ENCODE measurements at regions not wholly inside any gene's neighbourhood (a gene's known extent, or its start where the extent isn't known, plus 50 kb on each side); places are given as distances from the start of the nearest gene placed in this dataset.

DNA sequence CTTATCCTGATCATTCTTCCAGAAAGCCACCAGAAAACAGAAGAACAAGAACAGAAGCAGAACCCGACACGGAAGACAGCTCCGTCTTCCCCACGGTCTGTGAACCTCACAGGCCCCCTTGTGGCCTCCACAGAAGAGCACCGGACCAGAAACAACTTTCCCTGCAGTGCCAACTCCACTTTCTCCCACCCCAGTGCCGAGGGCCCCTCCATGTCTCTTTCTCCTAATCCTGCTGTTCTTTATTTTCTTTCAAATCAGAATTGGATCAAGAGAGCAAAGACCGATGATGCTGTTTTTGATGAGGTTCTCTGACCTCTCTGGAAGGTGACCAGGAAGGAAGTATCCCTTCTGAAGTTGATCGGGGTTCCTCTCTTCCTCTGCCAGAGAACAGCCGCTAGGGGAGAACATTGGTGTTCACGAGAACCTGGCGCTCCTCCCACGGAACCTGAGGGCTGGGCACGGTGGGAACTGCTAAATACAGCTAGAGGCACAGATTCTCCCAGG lies 58.9 kb upstream of the CTTNBP2NL start:
- TF ChIP-seq CBFB (CRISPR knock-in tag; IDR thresholded peaks at IDR 0.05): no peak
- no peak for TF ChIP-seq ZKSCAN1 (IDR thresholded peaks at IDR 0.05; ENCODE audit: low read depth, low read length)
- peak; percentile 91 for TF ChIP-seq REST (IDR thresholded peaks at IDR 0.05; ENCODE audit: borderline replicate concordance)
- TF ChIP-seq REST (CRISPR knock-in tag; IDR thresholded peaks at IDR 0.05; ENCODE audit: low read depth): peak; percentile 86
- TF ChIP-seq NBN (IDR thresholded peaks at IDR 0.05; ENCODE audit: low read depth): no peak
- TF ChIP-seq ZBTB33 (CRISPR knock-in tag; IDR thresholded peaks at IDR 0.05): no peak
- no peak for TF ChIP-seq EP400 (IDR thresholded peaks at IDR 0.05)
- TF ChIP-seq, protein P1, sequence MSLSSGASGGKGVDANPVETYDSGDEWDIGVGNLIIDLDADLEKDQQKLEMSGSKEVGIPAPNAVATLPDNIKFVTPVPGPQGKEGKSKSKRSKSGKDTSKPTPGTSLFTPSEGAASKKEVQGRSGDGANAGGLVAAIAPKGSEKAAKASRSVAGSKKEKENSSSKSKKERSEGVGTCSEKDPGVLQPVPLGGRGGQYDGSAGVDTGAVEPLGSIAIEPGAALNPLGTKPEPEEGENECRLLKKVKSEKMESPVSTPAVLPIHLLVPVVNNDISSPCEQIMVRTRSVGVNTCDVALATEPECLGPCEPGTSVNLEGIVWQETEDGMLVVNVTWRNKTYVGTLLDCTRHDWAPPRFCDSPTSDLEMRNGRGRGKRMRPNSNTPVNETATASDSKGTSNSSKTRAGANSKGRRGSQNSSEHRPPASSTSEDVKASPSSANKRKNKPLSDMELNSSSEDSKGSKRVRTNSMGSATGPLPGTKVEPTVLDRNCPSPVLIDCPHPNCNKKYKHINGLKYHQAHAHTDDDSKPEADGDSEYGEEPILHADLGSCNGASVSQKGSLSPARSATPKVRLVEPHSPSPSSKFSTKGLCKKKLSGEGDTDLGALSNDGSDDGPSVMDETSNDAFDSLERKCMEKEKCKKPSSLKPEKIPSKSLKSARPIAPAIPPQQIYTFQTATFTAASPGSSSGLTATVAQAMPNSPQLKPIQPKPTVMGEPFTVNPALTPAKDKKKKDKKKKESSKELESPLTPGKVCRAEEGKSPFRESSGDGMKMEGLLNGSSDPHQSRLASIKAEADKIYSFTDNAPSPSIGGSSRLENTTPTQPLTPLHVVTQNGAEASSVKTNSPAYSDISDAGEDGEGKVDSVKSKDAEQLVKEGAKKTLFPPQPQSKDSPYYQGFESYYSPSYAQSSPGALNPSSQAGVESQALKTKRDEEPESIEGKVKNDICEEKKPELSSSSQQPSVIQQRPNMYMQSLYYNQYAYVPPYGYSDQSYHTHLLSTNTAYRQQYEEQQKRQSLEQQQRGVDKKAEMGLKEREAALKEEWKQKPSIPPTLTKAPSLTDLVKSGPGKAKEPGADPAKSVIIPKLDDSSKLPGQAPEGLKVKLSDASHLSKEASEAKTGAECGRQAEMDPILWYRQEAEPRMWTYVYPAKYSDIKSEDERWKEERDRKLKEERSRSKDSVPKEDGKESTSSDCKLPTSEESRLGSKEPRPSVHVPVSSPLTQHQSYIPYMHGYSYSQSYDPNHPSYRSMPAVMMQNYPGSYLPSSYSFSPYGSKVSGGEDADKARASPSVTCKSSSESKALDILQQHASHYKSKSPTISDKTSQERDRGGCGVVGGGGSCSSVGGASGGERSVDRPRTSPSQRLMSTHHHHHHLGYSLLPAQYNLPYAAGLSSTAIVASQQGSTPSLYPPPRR (CRISPR knock-in tag; IDR thresholded peaks at IDR 0.05; ENCODE audit: borderline replicate concordance): no peak
- TF ChIP-seq, protein P2, sequence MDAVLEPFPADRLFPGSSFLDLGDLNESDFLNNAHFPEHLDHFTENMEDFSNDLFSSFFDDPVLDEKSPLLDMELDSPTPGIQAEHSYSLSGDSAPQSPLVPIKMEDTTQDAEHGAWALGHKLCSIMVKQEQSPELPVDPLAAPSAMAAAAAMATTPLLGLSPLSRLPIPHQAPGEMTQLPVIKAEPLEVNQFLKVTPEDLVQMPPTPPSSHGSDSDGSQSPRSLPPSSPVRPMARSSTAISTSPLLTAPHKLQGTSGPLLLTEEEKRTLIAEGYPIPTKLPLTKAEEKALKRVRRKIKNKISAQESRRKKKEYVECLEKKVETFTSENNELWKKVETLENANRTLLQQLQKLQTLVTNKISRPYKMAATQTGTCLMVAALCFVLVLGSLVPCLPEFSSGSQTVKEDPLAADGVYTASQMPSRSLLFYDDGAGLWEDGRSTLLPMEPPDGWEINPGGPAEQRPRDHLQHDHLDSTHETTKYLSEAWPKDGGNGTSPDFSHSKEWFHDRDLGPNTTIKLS (IDR thresholded peaks at IDR 0.05; ENCODE audit: borderline replicate concordance, low read depth): peak; percentile 41; the same call in 1 of the 2 replicates
- no peak for TF ChIP-seq BRD9 (IDR thresholded peaks at IDR 0.05; ENCODE audit: low read depth, partially characterized antibody)
- peak; percentile 76 for TF ChIP-seq ELF1 (tag; IDR thresholded peaks at IDR 0.05)
- TF ChIP-seq, protein P3, sequence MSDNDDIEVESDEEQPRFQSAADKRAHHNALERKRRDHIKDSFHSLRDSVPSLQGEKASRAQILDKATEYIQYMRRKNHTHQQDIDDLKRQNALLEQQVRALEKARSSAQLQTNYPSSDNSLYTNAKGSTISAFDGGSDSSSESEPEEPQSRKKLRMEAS (CRISPR knock-in tag; IDR thresholded peaks at IDR 0.05): no peak
- TF ChIP-seq USF1 (CRISPR knock-in tag; IDR thresholded peaks at IDR 0.05): no peak

All from K562 (cell line).